A549 (cell line): ENCODE measurements at regions not wholly inside any gene's neighbourhood (a gene's known extent, or its start where the extent isn't known, plus 50 kb on each side); places are given as distances from the start of the nearest gene placed in this dataset.

Source experiments
- ATAC-seq, 2 experiments: fragments of 200-7000 bp in 1 of 2; fragments of >200 bp in 1 of 2; cut with Nextera tagmentation in 1 of 2; cut with Tn5 transposase in 1 of 2; 3 replicates each; pipeline versions ENCODE4 v1.8.0 to v1.9.1; 2018 to 2020; ENCODE audit warnings: mild to moderate bottlenecking in 1 of 2, moderate library complexity in 1 of 2
- CTCF ChIA-PET: fragments of 300-600 bp; sonication (Branson Sonifier 250); formaldehyde crosslinking; extraction: SDS; loops from one replicate; lab custom pipeline; 2021; ENCODE audit warnings: antibody characterized with exemption, inconsistent platforms; lab: Yijun Ruan, JAX
- POLR2A ChIA-PET: fragments of 350-600 bp; formaldehyde crosslinking; extraction: SDS; loops from one replicate; lab custom pipeline; 2021; ENCODE audit warnings: antibody characterized with exemption, inconsistent platforms; lab: Yijun Ruan, JAX
- DNase-seq, 2 experiments: peaks; one replicate each; pipeline versions ENCODE4 v3.0.0 to v3.0.0-alpha.2; 2011 to 2016; ENCODE audit warnings: low read depth in 1 of 2, low spot score in 1 of 2
- FAIRE-seq: peaks from 2 replicates; lab custom pipeline; 2011; peaks lifted over from hg19 to GRCh38; lab: Jason Lieb, UNC
- H3K27ac ChIP-seq, 2 experiments: fragments of >200 bp; sonication (Bioruptor Twin); formaldehyde crosslinking; 3 replicates each; pipeline ENCODE4 v1.5.1; 2016 to 2017
- H3K4me1 ChIP-seq: fragments of >200 bp; sonication (Bioruptor Twin); formaldehyde crosslinking; 3 replicates; pipeline ENCODE4 v1.6.1; 2016
- H3K4me2 ChIP-seq: fragments of >200 bp; sonication (Bioruptor Twin); formaldehyde crosslinking; 3 replicates; pipeline ENCODE4 v1.6.1; 2016
- H3K4me3 ChIP-seq: fragments of >200 bp; sonication (Bioruptor Twin); formaldehyde crosslinking; 3 replicates; pipeline ENCODE4 v1.5.1; 2016
- H3K9me3 ChIP-seq: fragments of >200 bp; sonication (Bioruptor Twin); formaldehyde crosslinking; 3 replicates; pipeline ENCODE4 v1.6.1; 2016
- BHLHE40 ChIP-seq: IDR thresholded peaks from 2 replicates; pipeline ENCODE4 v1.6.1; 2012; ENCODE audit warnings: low read depth, low read length, inconsistent platforms
- CBX2 ChIP-seq: fragments of 200-600 bp; sonication (generic); IDR thresholded peaks from 2 replicates; pipeline ENCODE4 v1.6.1; 2016; ENCODE audit warnings: low read depth, mild to moderate bottlenecking, borderline replicate concordance
- CHD4 ChIP-seq: fragments of 200-600 bp; sonication (generic); IDR thresholded peaks from 2 replicates; pipeline ENCODE4 v1.6.1; 2016; ENCODE audit warnings: antibody characterized with exemption, mild to moderate bottlenecking, borderline replicate concordance
- E2F6 ChIP-seq: IDR thresholded peaks from 2 replicates; pipeline ENCODE4 v1.6.1; 2012; ENCODE audit warnings: low read depth, borderline replicate concordance
- EHF ChIP-seq: fragments of 250-450 bp; sonication (Bioruptor Pico); IDR thresholded peaks from 2 replicates; pipeline ENCODE4 v1.5.0; 2020; ENCODE audit warnings: mild to moderate bottlenecking
- HMGXB4 ChIP-seq: fragments of 250-450 bp; sonication (Bioruptor Pico); IDR thresholded peaks from 2 replicates; pipeline ENCODE4 v1.5.0; 2021; ENCODE audit warnings: mild to moderate bottlenecking, moderate library complexity, borderline replicate concordance
- HOXB13 ChIP-seq: fragments of 250-450 bp; sonication (Bioruptor Pico); IDR thresholded peaks from 2 replicates; pipeline ENCODE4 v1.5.0; 2020; ENCODE audit warnings: low read depth, mild to moderate bottlenecking, moderate library complexity
- NFE2L2 ChIP-seq: fragments of 150-350 bp; conservative IDR thresholded peaks from 2 replicates; pipeline ENCODE4 v1.6.1; 2014; ENCODE audit warnings: low read length
- POLR2AphosphoS2 ChIP-seq: conservative IDR thresholded peaks from 2 replicates; pipeline ENCODE4 v1.6.1; 2012; ENCODE audit warnings: low read length, improper control_type of control experiment, inconsistent platforms
- SREBF2 ChIP-seq: fragments of 450-650 bp; IDR thresholded peaks from 2 replicates; pipeline ENCODE4 v1.6.1; 2014; ENCODE audit warnings: mild to moderate bottlenecking, moderate library complexity
- WGBS: methylation state at CpG from one replicate; pipeline ENCODE4 v1.1.6; 2017; ENCODE audit errors: missing lambda C conversion rate; 5-methylcytosine and 5-hydroxymethylcytosine counted together
- TF ChIP-seq, protein P1 (sequence below): fragments of 250-450 bp; sonication (Bioruptor Pico); IDR thresholded peaks from 2 replicates; pipeline ENCODE4 v1.5.0; 2020; ENCODE audit warnings: low read depth, mild to moderate bottlenecking, moderate library complexity

DNA sequence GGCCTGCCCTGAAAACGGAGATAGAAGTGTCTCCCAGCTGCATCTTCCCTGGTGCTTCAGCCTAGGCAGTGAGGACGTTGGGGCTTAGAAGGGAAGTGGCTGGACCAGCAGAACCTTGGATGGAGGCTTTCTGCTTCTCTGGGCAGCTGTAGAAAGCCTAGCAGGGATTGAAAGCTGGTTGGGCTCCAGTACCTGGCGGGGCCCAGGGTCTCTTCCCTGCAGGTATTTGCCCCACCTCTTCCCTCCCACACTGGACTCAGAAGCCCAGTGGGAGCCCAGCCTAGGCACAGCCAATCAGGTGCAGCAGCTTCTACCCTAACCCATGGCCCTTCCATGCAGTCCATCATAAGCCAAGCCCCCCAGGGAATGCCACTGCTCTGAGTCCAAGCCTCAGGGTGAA, 190.3 kb upstream of the IRX6 start:
- FAIRE-seq (no peak), ATAC-seq (no peak), DNase-seq (no peak)
- no peaks in the 10 kb centered on the region for H3K9me3 ChIP-seq
- no peak overlapping the region for H3K4me3 ChIP-seq
- no peak overlapping the region for H3K4me2 ChIP-seq
- POLR2A ChIA-PET: no interaction called here
- TF ChIP-seq, protein P1, sequence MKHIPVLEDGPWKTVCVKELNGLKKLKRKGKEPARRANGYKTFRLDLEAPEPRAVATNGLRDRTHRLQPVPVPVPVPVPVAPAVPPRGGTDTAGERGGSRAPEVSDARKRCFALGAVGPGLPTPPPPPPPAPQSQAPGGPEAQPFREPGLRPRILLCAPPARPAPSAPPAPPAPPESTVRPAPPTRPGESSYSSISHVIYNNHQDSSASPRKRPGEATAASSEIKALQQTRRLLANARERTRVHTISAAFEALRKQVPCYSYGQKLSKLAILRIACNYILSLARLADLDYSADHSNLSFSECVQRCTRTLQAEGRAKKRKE (CRISPR knock-in tag): no peak
- WGBS: 0% methylated on average over 3 of the region's 3 CpGs
- no peak overlapping the region for H3K27ac ChIP-seq
- H3K4me1 ChIP-seq: no peaks in the 10 kb centered on the region
- CTCF ChIA-PET: interaction anchor here (1.0 kb wide), 1 partner anchor 11 kb away, joined by 3 read pairs; no protein-coding TSS in a partner anchor

- ATAC-seq: no peak
- H3K4me3 ChIP-seq: no peak overlapping the region
- no peaks in the 10 kb centered on the region for H3K9me3 ChIP-seq
- no peak for FAIRE-seq
- H3K27ac ChIP-seq: no peak overlapping the region
- 69% methylated on average over 1 of the region's 1 CpG for WGBS
- TF ChIP-seq EHF (CRISPR knock-in tag) (no peak), CHD4 (no peak), BHLHE40 (no peak), SREBF2 (no peak), POLR2AphosphoS2 (no peak), HOXB13 (CRISPR knock-in tag) (no peak)
- CTCF ChIA-PET: no interaction called here
- no peak overlapping the region for H3K4me2 ChIP-seq
- DNase-seq: no peak
- no peaks in the 10 kb centered on the region for H3K4me1 ChIP-seq
- POLR2A ChIA-PET: no interaction called here
These were observed 187.4 kb upstream of the IRX6 start for GRCh38 chr16:55136356-55137150.

- POLR2A ChIA-PET: no interaction called here
- no peak overlapping the region for H3K4me2 ChIP-seq
- TF ChIP-seq CBX2 (no peak), NFE2L2 (no peak), E2F6 (no peak)
- CTCF ChIA-PET: interaction anchor here (1.3 kb wide), 1 partner anchor 71 kb away, joined by 3 read pairs; no protein-coding TSS in a partner anchor
- DNase-seq (no peak), ATAC-seq (no peak), FAIRE-seq (no peak)
- no peak overlapping the region for H3K27ac ChIP-seq
- no peak overlapping the region for H3K4me3 ChIP-seq
- no peaks in the 10 kb centered on the region for H3K4me1 ChIP-seq
- 8% methylated on average over 3 of the region's 3 CpGs for WGBS
- H3K9me3 ChIP-seq: no peaks in the 10 kb centered on the region
These were observed 185.7 kb upstream of the IRX6 start for GRCh38 chr16:55138298-55138697.

DNA sequence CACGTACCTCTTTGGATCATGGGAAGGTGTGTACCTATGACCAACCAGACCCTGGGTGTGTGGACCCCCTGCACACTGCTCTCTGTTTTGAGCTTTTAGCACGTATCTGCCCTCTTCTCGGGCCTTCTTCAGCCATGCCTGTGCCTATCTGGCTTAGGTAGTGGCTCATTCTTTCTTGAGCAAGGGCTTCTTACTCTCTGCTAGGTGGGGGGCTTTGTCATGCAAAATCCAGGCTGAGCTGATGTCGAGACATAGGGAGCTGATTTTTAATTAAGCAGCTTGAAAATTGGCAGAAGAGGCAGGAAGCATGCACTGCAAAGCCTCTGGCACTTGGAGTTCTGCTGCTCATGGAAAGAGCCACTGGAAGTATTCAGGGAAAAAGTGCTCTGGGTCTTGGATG, 181.6 kb upstream of the IRX6 start:
- ATAC-seq (no peak), FAIRE-seq (no peak), DNase-seq (no peak)
- TF ChIP-seq HMGXB4 (CRISPR knock-in tag): no peak
- POLR2A ChIA-PET: no interaction called here
- Histone ChIP-seq H3K4me1 (no peaks in the 10 kb centered on the region), H3K4me2 (no peak overlapping the region), H3K9me3 (no peaks in the 10 kb centered on the region), H3K27ac (no peak overlapping the region), H3K4me3 (no peak overlapping the region)
- WGBS: 0% methylated on average over 2 of the region's 4 CpGs
- CTCF ChIA-PET: interaction anchor here (1.2 kb wide), 1 partner anchor 223 kb away, joined by 3 read pairs; no protein-coding TSS in a partner anchor

- 4% methylated on average over 3 of the region's 3 CpGs for WGBS
- Histone ChIP-seq H3K4me1 (no peaks in the 10 kb centered on the region), H3K4me2 (no peak overlapping the region), H3K9me3 (no peaks in the 10 kb centered on the region), H3K4me3 (no peak overlapping the region), H3K27ac (no peak overlapping the region)
- no peak for FAIRE-seq
- ChIA-PET CTCF (no interaction called here), POLR2A (no interaction called here)
- no peak for TF ChIP-seq E2F6
- no peak for ATAC-seq
- no peak for DNase-seq
These were observed 179.4 kb upstream of the IRX6 start for GRCh38 chr16:55144651-55145050.
